Hepatocyte (in vitro differentiated cells): ENCODE measurements at regions not wholly inside any gene's neighbourhood (a gene's known extent, or its start where the extent isn't known, plus 50 kb on each side); places are given as distances from the start of the nearest gene placed in this dataset.

Experiments used
- CTCF ChIP-seq: fragments of 200-600 bp; sonication (generic); IDR thresholded peaks from 2 replicates; pipeline ENCODE4 v1.5.1; 2016; ENCODE audit warnings: antibody characterized with exemption, mild to moderate bottlenecking; ENCODE audit not compliant: poor library complexity
- EZH2 ChIP-seq: fragments of 200-600 bp; sonication (generic); IDR thresholded peaks from 2 replicates; pipeline ENCODE4 v1.6.1; 2016; ENCODE audit warnings: antibody characterized with exemption, mild to moderate bottlenecking, borderline replicate concordance

GRCh38 chr1:209241487-209241886 lies 342.0 kb upstream of the CAMK1G start:
- TF ChIP-seq CTCF (no peak), EZH2 (no peak)
